ENCODE measurements at regions not wholly inside any gene's neighbourhood (a gene's known extent, or its start where the extent isn't known, plus 50 kb on each side); places are given as distances from the start of the nearest gene placed in this dataset.
"Not testable (repeated sequence)": the region's sequence is repeated elsewhere in the genome, so short reads cannot be mapped to it uniquely, and the experiment has no call there.

DNA sequence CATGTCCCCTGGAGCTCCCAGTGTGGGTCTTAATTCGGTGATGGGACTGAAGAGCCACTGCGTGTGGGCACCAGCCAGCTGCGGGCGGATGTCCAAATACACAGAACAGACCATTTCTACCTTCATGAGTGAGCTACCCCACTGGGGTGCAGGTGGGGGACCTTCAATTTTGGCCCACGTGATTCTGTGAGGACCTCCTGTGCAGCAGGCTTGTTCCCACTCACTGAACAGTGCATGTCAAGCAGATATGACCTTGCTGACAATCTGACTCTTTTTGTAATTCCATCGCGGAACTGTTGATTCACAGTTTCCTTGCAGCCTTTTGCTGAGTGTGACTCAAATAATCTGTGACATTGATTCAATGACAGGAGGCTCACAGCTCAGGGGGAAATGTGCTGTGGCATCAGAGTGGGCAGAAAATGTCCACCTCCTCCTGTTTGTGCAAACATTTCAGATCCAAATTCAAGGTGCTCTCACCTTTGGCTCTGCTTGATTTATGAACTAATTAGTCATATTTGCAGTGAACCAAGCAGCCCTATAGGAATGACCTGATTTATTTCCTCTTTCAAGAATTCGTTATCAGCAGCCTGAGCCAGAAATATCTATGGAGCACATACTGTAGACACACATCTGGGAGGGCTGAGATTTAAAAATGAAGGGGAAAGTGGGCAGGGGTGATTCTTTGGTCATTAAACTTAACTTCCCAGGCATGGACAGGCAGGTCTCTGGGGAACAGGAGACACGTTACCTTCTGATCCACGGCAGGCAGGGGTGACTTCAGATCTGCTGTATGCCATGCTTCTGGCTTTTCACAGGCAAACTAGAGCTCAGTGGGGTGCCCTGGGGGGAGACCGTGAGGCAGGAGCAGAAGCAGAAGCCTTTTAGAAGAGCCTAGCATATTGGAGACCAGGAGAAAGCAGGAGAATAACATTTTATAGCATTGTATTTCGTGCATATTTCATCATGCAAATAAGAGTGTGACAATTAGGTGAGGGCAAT is 170.0 kb upstream of the KL start:
- DNase-seq = no peak

DNA sequence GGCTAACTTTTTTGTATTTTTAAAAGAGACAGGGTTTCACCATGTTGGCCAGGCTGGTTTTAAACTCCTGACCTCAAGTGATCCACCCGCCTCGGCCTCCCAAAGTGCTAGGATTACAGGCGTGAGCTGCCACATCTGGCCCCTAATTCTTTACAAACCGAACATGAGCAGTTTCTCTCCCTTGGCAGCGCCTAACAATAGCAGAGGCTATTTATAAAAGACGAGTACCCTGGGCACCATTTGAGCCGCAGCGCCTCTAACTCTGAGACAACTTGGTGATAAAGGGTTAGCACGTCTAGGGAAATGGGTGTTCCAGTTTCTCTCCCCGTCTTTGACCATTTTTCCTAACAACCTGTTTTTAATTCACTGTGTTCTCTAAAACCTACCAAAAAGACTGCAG is 168.2 kb upstream of the KL start:
- DNase-seq; H3K27me3 Mint-ChIP-seq (ENCODE audit: insufficient read depth, unreplicated experiment); H3K27ac Mint-ChIP-seq (ENCODE audit: unreplicated experiment); H3K4me3 Mint-ChIP-seq (ENCODE audit: unreplicated experiment); POLR2A ChIA-PET; H3K4me1 Mint-ChIP-seq (ENCODE audit: low read depth, unreplicated experiment); H3K4me1 ChIP-seq; H3K36me3 Mint-ChIP-seq (ENCODE audit: insufficient read depth, unreplicated experiment); H3K9me3 ChIP-seq; intact Hi-C loops (cut with micrococcal nuclease; ENCODE audit: unreplicated experiment); H3K36me3 ChIP-seq (ENCODE audit: control insufficient read depth, insufficient read depth, low read length); H3K4me3 ChIP-seq (ENCODE audit: low read depth, low read length); BruUV-seq (replicated peaks); H3K27me3 ChIP-seq (replicated peaks; ENCODE audit: control insufficient read depth, insufficient read depth, low read length); CTCF ChIA-PET: not testable (repeated sequence)
- peaks cover 10% of the 10 kb centered on the region for H3K9me3 Mint-ChIP-seq (ENCODE audit: unreplicated experiment)

More for the DNA sequence above, 170.0 kb upstream of the KL start:
- intact Hi-C loops (cut with micrococcal nuclease; ENCODE audit: unreplicated experiment) = no loop called here
- H3K9me3 ChIP-seq = no peaks in the 10 kb centered on the region
- no peaks in the 10 kb centered on the region for H3K4me1 Mint-ChIP-seq (ENCODE audit: low read depth, unreplicated experiment)
- no peaks in the 10 kb centered on the region for H3K36me3 Mint-ChIP-seq (ENCODE audit: insufficient read depth, unreplicated experiment)
- no peaks in the 10 kb centered on the region for H3K36me3 ChIP-seq (ENCODE audit: control insufficient read depth, insufficient read depth, low read length)
- no TSS peak for BruUV-seq (replicated peaks)
- no peaks in the 10 kb centered on the region for H3K27me3 ChIP-seq (replicated peaks; ENCODE audit: control insufficient read depth, insufficient read depth, low read length)
- no peaks in the 10 kb centered on the region for H3K4me1 ChIP-seq
- TF ChIP-seq, protein P1, sequence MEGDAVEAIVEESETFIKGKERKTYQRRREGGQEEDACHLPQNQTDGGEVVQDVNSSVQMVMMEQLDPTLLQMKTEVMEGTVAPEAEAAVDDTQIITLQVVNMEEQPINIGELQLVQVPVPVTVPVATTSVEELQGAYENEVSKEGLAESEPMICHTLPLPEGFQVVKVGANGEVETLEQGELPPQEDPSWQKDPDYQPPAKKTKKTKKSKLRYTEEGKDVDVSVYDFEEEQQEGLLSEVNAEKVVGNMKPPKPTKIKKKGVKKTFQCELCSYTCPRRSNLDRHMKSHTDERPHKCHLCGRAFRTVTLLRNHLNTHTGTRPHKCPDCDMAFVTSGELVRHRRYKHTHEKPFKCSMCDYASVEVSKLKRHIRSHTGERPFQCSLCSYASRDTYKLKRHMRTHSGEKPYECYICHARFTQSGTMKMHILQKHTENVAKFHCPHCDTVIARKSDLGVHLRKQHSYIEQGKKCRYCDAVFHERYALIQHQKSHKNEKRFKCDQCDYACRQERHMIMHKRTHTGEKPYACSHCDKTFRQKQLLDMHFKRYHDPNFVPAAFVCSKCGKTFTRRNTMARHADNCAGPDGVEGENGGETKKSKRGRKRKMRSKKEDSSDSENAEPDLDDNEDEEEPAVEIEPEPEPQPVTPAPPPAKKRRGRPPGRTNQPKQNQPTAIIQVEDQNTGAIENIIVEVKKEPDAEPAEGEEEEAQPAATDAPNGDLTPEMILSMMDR (IDR thresholded peaks at IDR 0.05; ENCODE audit: insufficient read depth in 1 of 2, low read depth in 1 of 2, low read length in 1 of 2, severe bottlenecking in 1 of 2, unreplicated experiment in 1 of 2) = no peak
- CTCF ChIA-PET = no interaction called here
- H3K27ac Mint-ChIP-seq (ENCODE audit: unreplicated experiment) = no peak overlapping the region
- no peak overlapping the region for H3K4me3 Mint-ChIP-seq (ENCODE audit: unreplicated experiment)
- H3K27me3 Mint-ChIP-seq (ENCODE audit: insufficient read depth, unreplicated experiment) = no peaks in the 10 kb centered on the region
- H3K4me3 ChIP-seq (ENCODE audit: low read depth, low read length) = no peak overlapping the region
- peaks cover 10% of the 10 kb centered on the region for H3K9me3 Mint-ChIP-seq (ENCODE audit: unreplicated experiment)
- POLR2A ChIA-PET = no interaction called here

GRCh38 chr13:32849369-32849768 is 166.9 kb upstream of the KL start:
- no peaks in the 10 kb centered on the region for H3K9me3 ChIP-seq
- TF ChIP-seq, protein P1 (IDR thresholded peaks at IDR 0.05; ENCODE audit: insufficient read depth in 1 of 2, low read depth in 1 of 2, low read length in 1 of 2, severe bottlenecking in 1 of 2, unreplicated experiment in 1 of 2) = no peak
- no peaks in the 10 kb centered on the region for H3K27me3 Mint-ChIP-seq (ENCODE audit: insufficient read depth, unreplicated experiment)
- no peak for DNase-seq
- peaks cover 8% of the 10 kb centered on the region for H3K9me3 Mint-ChIP-seq (ENCODE audit: unreplicated experiment)
- no peaks in the 10 kb centered on the region for H3K4me1 ChIP-seq
- no peaks in the 10 kb centered on the region for H3K27me3 ChIP-seq (replicated peaks; ENCODE audit: control insufficient read depth, insufficient read depth, low read length)
- no peak overlapping the region for H3K27ac Mint-ChIP-seq (ENCODE audit: unreplicated experiment)
- CTCF ChIA-PET = no interaction called here
- H3K36me3 ChIP-seq (ENCODE audit: control insufficient read depth, insufficient read depth, low read length) = no peaks in the 10 kb centered on the region
- intact Hi-C loops (cut with micrococcal nuclease; ENCODE audit: unreplicated experiment) = no loop called here
- no peaks in the 10 kb centered on the region for H3K36me3 Mint-ChIP-seq (ENCODE audit: insufficient read depth, unreplicated experiment)
- no peak overlapping the region for H3K4me3 Mint-ChIP-seq (ENCODE audit: unreplicated experiment)
- no peak overlapping the region for H3K4me3 ChIP-seq (ENCODE audit: low read depth, low read length)
- H3K4me1 Mint-ChIP-seq (ENCODE audit: low read depth, unreplicated experiment) = peaks cover 13% of the 10 kb centered on the region
- POLR2A ChIA-PET = no interaction called here
- BruUV-seq (replicated peaks) = no TSS peak

Measured in Caco-2 (cell line).